ENCODE measurements at regions not wholly inside any gene's neighbourhood (a gene's known extent, or its start where the extent isn't known, plus 50 kb on each side); places are given as distances from the start of the nearest gene placed in this dataset.

- no peaks in the 10 kb centered on the region for H3K27me3 ChIP-seq (ENCODE audit: control insufficient read depth in 1 of 2, insufficient read depth in 2 of 2, low read length in 2 of 2)
- ChIA-PET CTCF (no interaction called here), POLR2A (no interaction called here)
- no peak overlapping the region for H3K27ac ChIP-seq (ENCODE audit: low read depth in 1 of 2, low read length in 2 of 2)
- Mint-ChIP-seq H3K27me3 (no peaks in the 10 kb centered on the region), H3K9me3 (peaks cover 7% of the 10 kb centered on the region), H3K36me3 (ENCODE audit: low read depth) (no peaks in the 10 kb centered on the region), H3K4me3 (no peak overlapping the region), H3K4me1 (ENCODE audit: low read depth) (no peaks in the 10 kb centered on the region), H3K27ac (no peak overlapping the region)
- DNase-seq, result no peak
- H3K4me3 ChIP-seq (ENCODE audit: low read length), result no peak overlapping the region
- no peak for TF ChIP-seq CTCF (IDR thresholded peaks at IDR 0.05)
- intact Hi-C loops (cut with DNase I, micrococcal nuclease), result no loop called here
- no peak for ATAC-seq (ENCODE audit: poor library complexity)
- H3K9me3 ChIP-seq (ENCODE audit: control insufficient read depth in 1 of 2, insufficient read depth in 1 of 2, low read length in 2 of 2), result peaks cover 5 to 15% of the 10 kb centered on the region in 2 experiments
- H3K4me1 ChIP-seq (ENCODE audit: insufficient read depth, low read length), result no peaks in the 10 kb centered on the region
- H3K36me3 ChIP-seq (ENCODE audit: insufficient read depth, low read length), result no peaks in the 10 kb centered on the region
Observed at GRCh38 chr4:187317799-187318198, 594.1 kb upstream of the FAT1 start.

- Histone ChIP-seq H3K9me3 (ENCODE audit: control insufficient read depth in 1 of 2, insufficient read depth in 1 of 2, low read length in 2 of 2) (peaks cover 0 to 8% of the 10 kb centered on the region in 2 experiments), H3K4me3 (ENCODE audit: low read length) (no peak overlapping the region), H3K36me3 (ENCODE audit: insufficient read depth, low read length) (no peaks in the 10 kb centered on the region), H3K4me1 (ENCODE audit: insufficient read depth, low read length) (no peaks in the 10 kb centered on the region), H3K27ac (ENCODE audit: low read depth in 1 of 2, low read length in 2 of 2) (no peak overlapping the region), H3K27me3 (ENCODE audit: control insufficient read depth in 1 of 2, insufficient read depth in 2 of 2, low read length in 2 of 2) (no peaks in the 10 kb centered on the region)
- intact Hi-C loops (cut with DNase I, micrococcal nuclease), result no loop called here
- Mint-ChIP-seq H3K9me3 (peaks cover 6% of the 10 kb centered on the region), H3K4me3 (no peak overlapping the region), H3K4me1 (ENCODE audit: low read depth) (no peaks in the 10 kb centered on the region), H3K27ac (no peak overlapping the region), H3K27me3 (no peaks in the 10 kb centered on the region), H3K36me3 (ENCODE audit: low read depth) (no peaks in the 10 kb centered on the region)
- CTCF ChIA-PET, result no interaction called here
- POLR2A ChIA-PET, result no interaction called here
- DNase-seq, result no peak
- no peak for ATAC-seq (ENCODE audit: poor library complexity)
- TF ChIP-seq CTCF (IDR thresholded peaks at IDR 0.05), result no peak
Observed at GRCh38 chr4:187321711-187322110, 598.1 kb upstream of the FAT1 start.

- CTCF ChIA-PET, result no interaction called here
- no peaks in the 10 kb centered on the region for H3K27me3 Mint-ChIP-seq
- Histone ChIP-seq H3K27ac (ENCODE audit: low read depth in 1 of 2, low read length in 2 of 2) (no peak overlapping the region), H3K4me3 (ENCODE audit: low read length) (no peak overlapping the region), H3K9me3 (ENCODE audit: control insufficient read depth in 1 of 2, insufficient read depth in 1 of 2, low read length in 2 of 2) (peaks cover 7 to 9% of the 10 kb centered on the region in 2 experiments), H3K36me3 (ENCODE audit: insufficient read depth, low read length) (no peaks in the 10 kb centered on the region), H3K27me3 (ENCODE audit: control insufficient read depth in 1 of 2, insufficient read depth in 2 of 2, low read length in 2 of 2) (no peaks in the 10 kb centered on the region), H3K4me1 (ENCODE audit: insufficient read depth, low read length) (no peaks in the 10 kb centered on the region)
- no peak for DNase-seq
- no peak for TF ChIP-seq CTCF (IDR thresholded peaks at IDR 0.05)
- no peaks in the 10 kb centered on the region for H3K4me1 Mint-ChIP-seq (ENCODE audit: low read depth)
- intact Hi-C loops (cut with DNase I, micrococcal nuclease), result no loop called here
- ATAC-seq (ENCODE audit: poor library complexity), result no peak
- H3K9me3 Mint-ChIP-seq, result peaks cover 20% of the 10 kb centered on the region
- no peak overlapping the region for H3K27ac Mint-ChIP-seq
- no peaks in the 10 kb centered on the region for H3K36me3 Mint-ChIP-seq (ENCODE audit: low read depth)
- no peak overlapping the region for H3K4me3 Mint-ChIP-seq
- POLR2A ChIA-PET, result no interaction called here
Observed at GRCh38 chr4:187332141-187332540, 608.5 kb upstream of the FAT1 start.
